Natural killer cell (primary cell): ENCODE measurements at regions not wholly inside any gene's neighbourhood (a gene's known extent, or its start where the extent isn't known, plus 50 kb on each side); places are given as distances from the start of the nearest gene placed in this dataset.

Experiments used
- ATAC-seq, 3 donors: fragments of 150-1000 bp in 2 of 3; fragments of 200-7000 bp in 1 of 3; cut with Tn5 transposase; 1 replicate in 1 of 3; 2 replicates in 2 of 3; pipeline ENCODE4 v1.10.0; 2021; ENCODE audit warnings: mild to moderate bottlenecking in 2 of 3, moderate library complexity in 2 of 3
- DNase-seq, 2 donors: peaks; one replicate each; pipeline versions ENCODE4 v3.0.0 to v3.0.0-alpha.2; 2013 to 2021; ENCODE audit warnings: mixed read lengths in 1 of 2
- H3K27ac ChIP-seq: one replicate; pipeline ENCODE4 v1.5.1; 2013; ENCODE audit warnings: mild to moderate bottlenecking, low read length
- H3K27me3 ChIP-seq: one replicate; pipeline ENCODE4 v1.6.1; 2013; ENCODE audit warnings: low read length; ENCODE audit not compliant: control insufficient read depth, insufficient read depth
- H3K36me3 ChIP-seq: one replicate; pipeline ENCODE4 v1.6.1; 2013; ENCODE audit warnings: low read length; ENCODE audit not compliant: control insufficient read depth, insufficient read depth
- H3K4me1 ChIP-seq: one replicate; pipeline ENCODE4 v1.6.1; 2013; ENCODE audit warnings: low read length; ENCODE audit not compliant: control insufficient read depth, insufficient read depth
- H3K4me3 ChIP-seq: one replicate; pipeline ENCODE4 v1.5.1; 2013; ENCODE audit warnings: low read length
- H3K9me3 ChIP-seq: one replicate; pipeline ENCODE4 v1.6.1; 2013; ENCODE audit warnings: low read length; ENCODE audit not compliant: control insufficient read depth, insufficient read depth
- H3K27ac Mint-ChIP-seq, 2 donors: one replicate each; pipeline ENCODE4 v1.8.0; 2022; ENCODE audit warnings: mild to moderate bottlenecking in 2 of 2, mixed read lengths in 2 of 2, moderate library complexity in 1 of 2
- H3K27me3 Mint-ChIP-seq, 2 donors: one replicate each; pipeline ENCODE4 v1.8.0; 2022; ENCODE audit warnings: low read depth in 2 of 2, mixed read lengths in 2 of 2
- H3K36me3 Mint-ChIP-seq: one replicate; pipeline ENCODE4 v1.8.0; 2022; ENCODE audit warnings: mixed read lengths
- H3K4me1 Mint-ChIP-seq, 2 donors: one replicate each; pipeline ENCODE4 v1.8.0; 2022; ENCODE audit warnings: mixed read lengths in 2 of 2
- H3K4me3 Mint-ChIP-seq: one replicate; pipeline ENCODE4 v1.8.0; 2022; ENCODE audit warnings: mild to moderate bottlenecking, moderate library complexity, mixed read lengths
- H3K9me3 Mint-ChIP-seq, 2 donors: one replicate each; pipeline ENCODE4 v1.8.0; 2022; ENCODE audit warnings: mixed read lengths in 2 of 2
- CTCF ChIP-seq: fragments of 200-600 bp; IDR thresholded peaks from one replicate; pipeline ENCODE4 v1.8.0; 2022; ENCODE audit warnings: antibody characterized with exemption
- WGBS: methylation state at CpG from one replicate; pipeline ENCODE4 v1.1.7; 2013; ENCODE audit warnings: missing lambda C conversion rate; ENCODE audit not compliant: insufficient coverage; 5-methylcytosine and 5-hydroxymethylcytosine counted together
- intact Hi-C: fragments of 100-400 bp; cut with micrococcal nuclease; formaldehyde crosslinking; loops from one replicate; pipeline ENCODE4 v1.14.2; 2022

- no peak overlapping the region for H3K27ac Mint-ChIP-seq
- intact Hi-C loops: no loop called here
- ATAC-seq (no peak), DNase-seq (no peak)
- H3K4me3 Mint-ChIP-seq: no peak overlapping the region
- H3K9me3 Mint-ChIP-seq: peaks cover 19 to 24% of the 10 kb centered on the region in 2 donors
- 80% methylated on average over 8 of the region's 8 CpGs for WGBS
- no peaks in the 10 kb centered on the region for H3K36me3 ChIP-seq
- H3K27ac ChIP-seq: no peak overlapping the region
- H3K27me3 ChIP-seq: no peaks in the 10 kb centered on the region
- no peaks in the 10 kb centered on the region for H3K27me3 Mint-ChIP-seq
- no peaks in the 10 kb centered on the region for H3K4me1 ChIP-seq
- peaks cover 2% of the 10 kb centered on the region for H3K9me3 ChIP-seq
- no peak overlapping the region for H3K4me3 ChIP-seq
- no peak for TF ChIP-seq CTCF
- H3K4me1 Mint-ChIP-seq: no peaks in the 10 kb centered on the region
- peaks cover 6% of the 10 kb centered on the region for H3K36me3 Mint-ChIP-seq
These were observed 476.1 kb upstream of the SOX11 start for GRCh38 chr2:5215989-5216607.

GRCh38 chr2:5227062-5227699 is 465.0 kb upstream of the SOX11 start:
- Histone ChIP-seq H3K27ac (no peak overlapping the region), H3K4me3 (no peak overlapping the region), H3K27me3 (no peaks in the 10 kb centered on the region), H3K36me3 (no peaks in the 10 kb centered on the region), H3K4me1 (no peaks in the 10 kb centered on the region), H3K9me3 (peaks cover 3% of the 10 kb centered on the region)
- Mint-ChIP-seq H3K27me3 (no peaks in the 10 kb centered on the region), H3K36me3 (no peaks in the 10 kb centered on the region), H3K4me1 (no peaks in the 10 kb centered on the region), H3K27ac (no peak overlapping the region), H3K4me3 (no peak overlapping the region), H3K9me3 (peaks cover 4 to 7% of the 10 kb centered on the region in 2 donors)
- no peak for TF ChIP-seq CTCF
- no peak for DNase-seq
- 72% methylated on average over 4 of the region's 4 CpGs for WGBS
- intact Hi-C loops: no loop called here
- no peak for ATAC-seq

- peaks cover 3% of the 10 kb centered on the region for H3K9me3 ChIP-seq
- H3K4me3 Mint-ChIP-seq: no peak overlapping the region
- H3K36me3 ChIP-seq: no peaks in the 10 kb centered on the region
- intact Hi-C loops: no loop called here
- no peaks in the 10 kb centered on the region for H3K4me1 Mint-ChIP-seq
- no peaks in the 10 kb centered on the region for H3K27me3 Mint-ChIP-seq
- TF ChIP-seq CTCF: no peak
- no peak overlapping the region for H3K27ac ChIP-seq
- no peaks in the 10 kb centered on the region for H3K27me3 ChIP-seq
- ATAC-seq (no peak), DNase-seq (no peak)
- peaks cover 2 to 7% of the 10 kb centered on the region in 2 donors for H3K9me3 Mint-ChIP-seq
- no peak overlapping the region for H3K4me3 ChIP-seq
- no peak overlapping the region for H3K27ac Mint-ChIP-seq
- 71% methylated on average over 1 of the region's 2 CpGs for WGBS
- H3K36me3 Mint-ChIP-seq: no peaks in the 10 kb centered on the region
- no peaks in the 10 kb centered on the region for H3K4me1 ChIP-seq
These were observed 462.6 kb upstream of the SOX11 start for GRCh38 chr2:5229574-5229973.

- 82% methylated on average over 8 of the region's 8 CpGs for WGBS
- Histone ChIP-seq H3K27me3 (no peaks in the 10 kb centered on the region), H3K4me1 (no peaks in the 10 kb centered on the region), H3K27ac (no peak overlapping the region), H3K36me3 (no peaks in the 10 kb centered on the region), H3K4me3 (no peak overlapping the region), H3K9me3 (peaks cover 3% of the 10 kb centered on the region)
- Mint-ChIP-seq H3K36me3 (no peaks in the 10 kb centered on the region), H3K4me3 (no peak overlapping the region), H3K4me1 (no peaks in the 10 kb centered on the region), H3K27me3 (no peaks in the 10 kb centered on the region), H3K27ac (no peak overlapping the region), H3K9me3 (peaks cover 2 to 3% of the 10 kb centered on the region in 2 donors)
- DNase-seq: no peak
- no peak for TF ChIP-seq CTCF
- ATAC-seq: no peak
- intact Hi-C loops: no loop called here
These were observed 461.7 kb upstream of the SOX11 start for GRCh38 chr2:5230444-5230843.
